ENCODE measurements at regions not wholly inside any gene's neighbourhood (a gene's known extent, or its start where the extent isn't known, plus 50 kb on each side); places are given as distances from the start of the nearest gene placed in this dataset.

- 9% methylated on average over 36 of the region's 36 CpGs for WGBS
- H3K4me1 ChIP-seq (replicated peaks) = no peaks in the 10 kb centered on the region
- H3K4me3 ChIP-seq = no peak overlapping the region
- TF ChIP-seq POLR2A (IDR thresholded peaks at IDR 0.05) = no peak
- peak in 3 of 4 experiments; percentile 28 to 44 (median 33) for TF ChIP-seq CTCF (IDR thresholded peaks at IDR 0.05)
- intact Hi-C loops (cut with DNase I) = no loop called here
- H3K27me3 ChIP-seq (replicated peaks; ENCODE audit: insufficient read depth) = no peaks in the 10 kb centered on the region
- no peaks in the 10 kb centered on the region for H3K36me3 ChIP-seq
- H3K27ac ChIP-seq = no peak overlapping the region
- no peaks in the 10 kb centered on the region for H3K9me3 ChIP-seq
- DNase-seq (ENCODE audit: low spot score) = no peak
These were observed 55.2 kb upstream of the CHRNA7 start for GRCh38 chr15:31974855-31975829.

GRCh38 chr15:31975830-31976229, 54.5 kb upstream of the CHRNA7 start:
- 62% methylated on average over 9 of the region's 9 CpGs for WGBS
- DNase-seq (ENCODE audit: low spot score) = no peak

GRCh38 chr15:31977138-31977537, 53.2 kb upstream of the CHRNA7 start:
- H3K27me3 ChIP-seq (replicated peaks; ENCODE audit: insufficient read depth) = no peaks in the 10 kb centered on the region
- H3K4me3 ChIP-seq = no peak overlapping the region
- H3K36me3 ChIP-seq = no peaks in the 10 kb centered on the region
- WGBS = 66% methylated on average over 8 of the region's 8 CpGs
- H3K4me1 ChIP-seq (replicated peaks) = no peaks in the 10 kb centered on the region
- no peak for DNase-seq (ENCODE audit: low spot score)
- no peak overlapping the region for H3K27ac ChIP-seq
- no peak for TF ChIP-seq POLR2AphosphoS5 (IDR thresholded peaks at IDR 0.05)
- no peak for TF ChIP-seq POLR2A (IDR thresholded peaks at IDR 0.05)
- no peak for TF ChIP-seq CTCF (IDR thresholded peaks at IDR 0.05)
- intact Hi-C loops (cut with DNase I) = no loop called here
- H3K9me3 ChIP-seq = no peaks in the 10 kb centered on the region

More at GRCh38 chr15:31975830-31976229, 54.5 kb upstream of the CHRNA7 start:
- no peaks in the 10 kb centered on the region for H3K27me3 ChIP-seq (replicated peaks; ENCODE audit: insufficient read depth)
- H3K27ac ChIP-seq = no peak overlapping the region
- no peaks in the 10 kb centered on the region for H3K9me3 ChIP-seq
- TF ChIP-seq POLR2AphosphoS5 (IDR thresholded peaks at IDR 0.05) (no peak), POLR2A (IDR thresholded peaks at IDR 0.05) (no peak)
- intact Hi-C loops (cut with DNase I) = no loop called here
- H3K36me3 ChIP-seq = no peaks in the 10 kb centered on the region
- no peak overlapping the region for H3K4me3 ChIP-seq
- H3K4me1 ChIP-seq (replicated peaks) = no peaks in the 10 kb centered on the region

- no peak for TF ChIP-seq POLR2AphosphoS5 (IDR thresholded peaks at IDR 0.05)
- TF ChIP-seq POLR2A (IDR thresholded peaks at IDR 0.05) = no peak
- TF ChIP-seq CTCF (IDR thresholded peaks at IDR 0.05) = peak; percentile 73 to 86 (median 80)
These were observed 52.3 kb upstream of the CHRNA7 start for GRCh38 chr15:31977812-31978661.

More at GRCh38 chr15:31977812-31978661, 52.3 kb upstream of the CHRNA7 start:
- Histone ChIP-seq H3K36me3 (no peaks in the 10 kb centered on the region), H3K27me3 (replicated peaks; ENCODE audit: insufficient read depth) (no peaks in the 10 kb centered on the region), H3K4me3 (no peak overlapping the region), H3K4me1 (replicated peaks) (no peaks in the 10 kb centered on the region), H3K9me3 (no peaks in the 10 kb centered on the region), H3K27ac (no peak overlapping the region)
- 25% methylated on average over 22 of the region's 22 CpGs for WGBS
- intact Hi-C loops (cut with DNase I) = no loop called here
- peak; percentile 42 for DNase-seq (ENCODE audit: low spot score)

Small RNA genes lying in the stretch of these regions (small RNA-seq; reads per million reads assigned to genes)
- 0 reads per million in 2 donors for gene AC026951.2
- gene RF00425 = 0 reads per million in 2 donors

Measured in prostate gland (tissue), 2 donors.